ENCODE measurements at regions not wholly inside any gene's neighbourhood (a gene's known extent, or its start where the extent isn't known, plus 50 kb on each side); places are given as distances from the start of the nearest gene placed in this dataset.

- no peak for TF ChIP-seq CTCF (conservative IDR thresholded peaks at IDR 0.05; ENCODE audit: low read length)
- no peak for DNase-seq (ENCODE audit: low read depth)
- H3K4me3 ChIP-seq (ENCODE audit: low read length) = no peak overlapping the region
Measured at GRCh38 chr4:165635381-165635780, 237.7 kb upstream of the TLL1 start.

GRCh38 chr4:165635951-165636350 lies 237.1 kb upstream of the TLL1 start:
- TF ChIP-seq CTCF (conservative IDR thresholded peaks at IDR 0.05; ENCODE audit: low read length) = no peak
- H3K4me3 ChIP-seq (ENCODE audit: low read length) = no peak overlapping the region
- no peak for DNase-seq (ENCODE audit: low read depth)

GRCh38 chr4:165651901-165652300 lies 221.1 kb upstream of the TLL1 start:
- no peak overlapping the region for H3K4me3 ChIP-seq (ENCODE audit: low read length)
- DNase-seq (ENCODE audit: low read depth) = no peak
- no peak for TF ChIP-seq CTCF (conservative IDR thresholded peaks at IDR 0.05; ENCODE audit: low read length)

GRCh38 chr4:165654556-165654955 lies 218.5 kb upstream of the TLL1 start:
- H3K4me3 ChIP-seq (ENCODE audit: low read length) = no peak overlapping the region
- TF ChIP-seq CTCF (conservative IDR thresholded peaks at IDR 0.05; ENCODE audit: low read length) = no peak
- DNase-seq (ENCODE audit: low read depth) = no peak

- no peak overlapping the region for H3K4me3 ChIP-seq (ENCODE audit: low read length)
- no peak for TF ChIP-seq CTCF (conservative IDR thresholded peaks at IDR 0.05; ENCODE audit: low read length)
Measured at GRCh38 chr4:165656399-165656798, 216.6 kb upstream of the TLL1 start.

GRCh38 chr4:165656829-165657490 lies 216.1 kb upstream of the TLL1 start:
- no peak overlapping the region for H3K4me3 ChIP-seq (ENCODE audit: low read length)
- no peak for TF ChIP-seq CTCF (conservative IDR thresholded peaks at IDR 0.05; ENCODE audit: low read length)
- DNase-seq (ENCODE audit: low read depth) = no peak

More at GRCh38 chr4:165656399-165656798, 216.6 kb upstream of the TLL1 start:
- DNase-seq (ENCODE audit: low read depth) = no peak

GRCh38 chr4:165662341-165662740 lies 210.7 kb upstream of the TLL1 start:
- H3K4me3 ChIP-seq (ENCODE audit: low read length) = no peak overlapping the region
- no peak for TF ChIP-seq CTCF (conservative IDR thresholded peaks at IDR 0.05; ENCODE audit: low read length)
- no peak for DNase-seq (ENCODE audit: low read depth)
